NCI-H226 (cell line): ENCODE measurements at regions not wholly inside any gene's neighbourhood (a gene's known extent, or its start where the extent isn't known, plus 50 kb on each side); places are given as distances from the start of the nearest gene placed in this dataset.
"Not testable (repeated sequence)": the region's sequence is repeated elsewhere in the genome, so short reads cannot be mapped to it uniquely, and the experiment has no call there.

Source experiments
- DNase-seq: peaks from one replicate; pipeline ENCODE4 v3.0.0-alpha.2; 2015

- DNase-seq: no peak
Observed at GRCh38 chr5:166726406-166726805, 1565.0 kb upstream of the WWC1 start.

DNA sequence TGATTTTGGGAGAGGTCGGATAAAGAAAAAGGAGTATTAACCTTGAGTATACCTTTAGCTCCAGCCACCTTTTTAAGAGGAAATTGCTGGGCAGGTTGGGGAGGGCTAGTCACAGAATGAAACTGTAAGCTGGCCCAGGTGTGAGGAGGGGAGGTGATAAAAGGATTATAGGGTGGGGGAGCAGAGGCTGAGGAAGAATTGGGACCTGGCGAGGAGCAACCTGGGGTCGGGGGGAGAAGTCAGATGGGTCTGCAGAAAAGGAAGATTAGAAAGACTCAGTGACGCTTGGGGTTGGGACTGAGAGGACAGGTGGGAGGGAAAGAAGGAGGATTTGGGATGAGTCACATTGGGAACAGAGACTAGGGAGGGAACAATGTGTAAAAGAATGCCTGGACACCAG lies 1548.5 kb upstream of the WWC1 start:
- DNase-seq: not testable (repeated sequence)

DNA sequence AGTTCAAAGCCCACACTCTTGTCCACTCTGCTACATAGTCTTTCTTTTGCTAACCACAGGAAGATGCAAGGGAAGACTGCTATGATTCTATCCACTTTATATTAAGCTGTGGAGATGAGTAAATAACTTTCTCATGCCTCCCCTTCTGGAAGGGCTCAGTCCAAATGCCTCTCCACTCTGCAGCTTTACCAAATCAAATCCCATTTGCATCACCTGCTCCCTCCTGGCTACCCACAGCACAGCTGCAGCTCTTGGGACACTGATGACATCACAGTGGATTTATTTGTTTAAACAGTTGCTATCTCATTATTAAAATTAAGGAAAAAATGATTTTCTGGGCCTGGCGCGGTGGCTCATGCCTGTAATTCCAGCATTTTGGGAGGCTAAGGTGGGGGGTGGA lies 1544.9 kb upstream of the WWC1 start:
- DNase-seq: no peak

- no peak for DNase-seq
Observed at GRCh38 chr5:166750376-166750775, 1541.1 kb upstream of the WWC1 start.

GRCh38 chr5:166758151-166758550 lies 1533.3 kb upstream of the WWC1 start:
- peak; percentile 12 for DNase-seq

DNA sequence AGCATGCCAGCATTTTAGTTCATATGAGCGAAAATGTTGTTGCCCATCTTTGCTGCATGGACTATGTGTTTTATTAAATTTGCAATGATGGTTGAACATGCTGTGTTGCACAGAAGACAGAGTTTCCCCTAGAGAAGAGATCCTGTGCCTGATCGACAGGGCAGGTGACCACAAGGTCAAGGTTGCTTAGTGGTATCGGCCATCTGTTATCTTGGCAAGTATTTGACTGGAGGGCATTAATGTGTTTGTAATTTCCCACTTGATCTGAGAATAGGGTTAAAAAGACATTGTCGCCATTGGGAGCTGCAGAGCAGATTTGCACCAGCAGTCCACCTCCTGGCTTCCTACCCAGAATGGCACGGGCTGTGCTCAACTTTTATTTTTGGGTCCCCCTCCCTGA lies 1523.6 kb upstream of the WWC1 start:
- no peak for DNase-seq

DNA sequence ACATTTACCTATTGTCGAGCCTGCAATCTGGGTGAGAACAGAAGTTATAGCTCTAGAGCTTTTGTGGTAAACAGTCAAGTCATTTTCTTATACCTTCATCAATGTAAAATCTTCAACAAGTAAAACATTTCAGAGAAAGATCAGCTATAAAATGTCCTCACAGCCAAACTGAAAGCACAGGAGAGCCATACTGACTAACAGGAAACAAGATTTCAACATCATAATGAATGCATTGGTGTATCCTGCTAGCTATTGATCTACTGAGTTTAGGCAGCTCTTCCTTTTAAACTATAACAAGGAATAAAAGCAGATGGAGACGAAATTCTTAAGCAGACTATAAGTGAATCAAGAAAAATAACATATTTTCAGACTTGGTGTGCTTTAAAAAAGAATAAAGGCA lies 1522.9 kb upstream of the WWC1 start:
- no peak for DNase-seq

DNA sequence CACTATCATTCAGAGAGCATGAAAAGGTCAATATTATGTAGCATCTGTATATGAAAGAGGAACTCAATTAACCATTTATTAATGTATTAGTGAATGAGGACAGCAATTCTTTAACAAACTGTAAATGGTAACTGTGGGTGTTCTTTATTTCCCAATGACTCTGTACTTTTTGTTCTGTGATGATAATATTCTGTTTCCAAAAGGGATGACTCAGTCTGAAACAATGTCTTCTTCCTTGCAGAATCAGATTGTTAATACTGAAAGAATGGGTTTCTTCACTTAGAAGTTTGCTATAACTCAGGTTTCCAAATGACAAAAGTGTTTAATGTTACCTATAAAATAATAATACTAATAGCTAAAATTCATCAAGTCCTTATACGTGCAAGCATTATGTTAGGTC lies 1518.7 kb upstream of the WWC1 start:
- DNase-seq: peak; percentile 68

GRCh38 chr5:166781737-166782136 lies 1509.7 kb upstream of the WWC1 start:
- no peak for DNase-seq

GRCh38 chr5:166784545-166785078 lies 1506.8 kb upstream of the WWC1 start:
- DNase-seq: no peak

GRCh38 chr5:166786178-166786577 lies 1505.3 kb upstream of the WWC1 start:
- DNase-seq: no peak

DNA sequence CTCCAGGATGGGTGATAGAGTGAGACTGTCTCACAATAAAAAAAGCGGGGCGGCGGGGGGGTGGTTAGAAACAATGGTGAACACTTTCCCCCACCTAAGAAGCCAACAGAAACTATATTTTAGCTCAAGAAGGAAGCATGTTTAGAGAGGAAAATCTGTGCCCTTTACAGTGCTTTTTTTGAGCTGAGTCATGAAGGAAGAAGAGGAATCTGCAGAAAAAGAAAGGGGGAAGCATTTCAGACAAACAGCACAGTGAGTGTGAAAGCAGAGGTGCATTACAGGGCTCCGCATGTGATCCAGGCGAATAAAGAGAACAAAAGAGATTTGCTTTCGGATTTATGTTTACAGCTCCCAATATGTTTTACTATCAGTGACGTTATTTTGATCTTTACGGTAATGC lies 1504.6 kb upstream of the WWC1 start:
- DNase-seq: no peak

GRCh38 chr5:166788050-166788449 lies 1503.4 kb upstream of the WWC1 start:
- no peak for DNase-seq

DNA sequence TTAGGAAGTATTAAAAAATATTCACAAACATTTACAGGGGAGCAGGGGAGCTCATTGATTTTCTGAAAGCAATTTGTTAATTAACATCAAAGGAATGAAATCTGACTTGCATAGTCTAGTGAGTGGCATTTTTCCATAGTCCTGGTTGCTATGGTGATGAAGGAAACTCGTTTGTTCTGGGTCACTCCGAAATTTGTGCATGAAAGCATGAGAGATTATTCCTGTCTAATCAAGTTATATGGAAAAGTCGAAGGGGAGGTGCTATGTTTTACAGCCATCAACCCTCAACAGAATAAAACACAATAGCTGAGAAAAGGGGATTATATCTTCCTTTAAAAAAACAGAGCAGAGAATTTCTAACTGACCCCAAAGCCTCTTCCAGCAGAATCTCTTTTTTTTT lies 1495.7 kb upstream of the WWC1 start:
- DNase-seq: no peak

DNA sequence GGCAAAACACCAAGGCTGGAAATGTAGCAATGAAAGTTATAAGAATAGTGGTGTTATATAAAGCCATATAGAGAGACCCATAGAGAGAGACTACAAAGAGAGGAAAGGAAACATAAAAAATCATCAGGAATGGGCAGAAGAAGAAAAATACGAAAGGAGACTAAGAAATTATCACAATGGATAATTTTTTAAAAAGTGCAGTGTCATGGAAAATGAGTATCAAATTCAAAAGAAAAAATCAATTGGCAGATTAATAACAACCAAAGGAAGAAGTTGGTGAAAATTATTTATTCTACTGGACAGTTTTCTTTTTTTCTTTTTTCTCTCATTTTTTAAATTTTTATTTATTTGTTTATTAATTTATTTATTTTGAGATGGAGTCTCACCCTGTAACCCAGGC lies 1488.4 kb upstream of the WWC1 start:
- DNase-seq: no peak

- DNase-seq: not testable (repeated sequence)
Observed at GRCh38 chr5:166804223-166804622, 1487.2 kb upstream of the WWC1 start.

DNA sequence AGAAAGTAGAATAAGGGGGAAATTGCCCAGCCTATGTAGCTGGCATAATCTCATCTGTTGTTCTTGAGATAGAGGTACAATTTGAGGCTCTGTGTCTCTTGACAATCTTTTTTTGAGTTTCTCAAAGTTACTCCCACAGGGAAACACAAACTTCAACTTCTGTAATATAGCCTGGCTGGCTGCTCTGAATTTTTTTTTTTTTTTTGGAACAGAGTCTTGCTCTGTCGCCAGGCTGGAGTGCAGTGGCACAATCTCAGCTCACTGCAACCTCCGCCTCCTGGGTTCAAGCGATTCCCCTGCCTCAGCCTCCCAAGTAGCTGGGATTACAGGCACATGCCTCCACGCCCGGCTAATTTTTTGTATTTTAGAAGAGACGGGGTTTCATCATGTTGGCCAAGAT lies 1486.8 kb upstream of the WWC1 start:
- not testable (repeated sequence) for DNase-seq

GRCh38 chr5:166810093-166810658 lies 1481.3 kb upstream of the WWC1 start:
- DNase-seq: not testable (repeated sequence)

DNA sequence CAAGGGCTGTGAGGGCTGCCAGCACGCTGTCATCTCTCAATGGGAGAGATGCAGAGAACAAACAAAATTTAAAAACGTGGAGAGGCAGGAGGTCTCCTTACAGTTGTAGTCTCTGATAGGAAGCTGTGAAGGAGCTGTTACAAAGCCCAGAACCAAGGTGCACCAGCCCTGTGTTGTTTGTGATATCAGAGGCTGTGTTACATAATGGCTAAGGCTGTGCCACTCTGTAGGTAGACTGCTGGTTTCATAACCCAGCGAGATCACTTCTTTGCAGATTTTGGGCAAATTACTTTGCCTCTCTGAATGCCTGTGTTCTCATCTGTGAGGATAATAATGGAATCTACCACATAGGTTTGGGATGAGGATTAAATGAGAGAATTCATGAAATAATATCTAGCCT lies 1480.7 kb upstream of the WWC1 start:
- DNase-seq: no peak

GRCh38 chr5:166823360-166823759 lies 1468.1 kb upstream of the WWC1 start:
- no peak for DNase-seq

DNA sequence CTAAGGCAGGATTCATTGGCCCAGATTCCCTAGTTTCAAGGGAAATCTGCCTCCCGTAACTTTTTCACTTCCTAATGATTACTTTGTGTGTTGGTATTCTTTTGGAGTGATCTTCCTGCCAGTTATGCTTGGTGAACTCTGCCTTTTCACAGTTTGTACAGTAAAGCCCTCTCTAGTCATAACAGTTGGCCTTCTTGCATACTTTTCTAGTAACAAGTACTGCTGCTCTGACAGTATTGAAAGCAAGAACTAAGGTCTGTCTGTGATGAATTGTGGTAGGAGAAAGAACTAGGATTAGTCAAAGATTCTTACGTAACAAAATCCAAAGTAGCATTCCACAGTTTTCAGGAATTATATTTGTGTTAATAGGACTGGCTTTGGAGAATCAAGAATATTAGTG lies 1457.2 kb upstream of the WWC1 start:
- DNase-seq: no peak

GRCh38 chr5:166845044-166845443 lies 1446.4 kb upstream of the WWC1 start:
- peak; percentile 17 for DNase-seq

DNA sequence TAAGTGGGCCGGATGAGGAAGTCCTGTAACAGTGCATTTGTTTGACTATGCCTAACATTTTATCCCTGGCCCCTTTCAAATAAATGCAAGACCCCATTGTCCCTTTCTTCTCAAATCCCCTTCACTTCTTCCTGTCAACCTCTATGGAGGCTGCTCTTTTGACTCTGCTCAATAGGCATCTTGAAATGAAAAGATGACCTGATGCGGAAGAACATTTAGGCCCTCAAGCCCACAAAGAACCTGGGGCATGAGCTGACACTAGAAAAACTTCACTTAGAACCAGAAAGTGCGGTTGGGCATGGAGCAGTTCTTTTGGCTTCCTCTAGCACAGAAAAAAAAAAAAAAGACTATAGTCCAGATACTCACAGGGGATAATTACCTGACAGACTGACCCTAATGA lies 1434.7 kb upstream of the WWC1 start:
- no peak for DNase-seq

GRCh38 chr5:166860426-166860825 lies 1431.0 kb upstream of the WWC1 start:
- no peak for DNase-seq

GRCh38 chr5:166862581-166862980 lies 1428.9 kb upstream of the WWC1 start:
- DNase-seq: no peak

DNA sequence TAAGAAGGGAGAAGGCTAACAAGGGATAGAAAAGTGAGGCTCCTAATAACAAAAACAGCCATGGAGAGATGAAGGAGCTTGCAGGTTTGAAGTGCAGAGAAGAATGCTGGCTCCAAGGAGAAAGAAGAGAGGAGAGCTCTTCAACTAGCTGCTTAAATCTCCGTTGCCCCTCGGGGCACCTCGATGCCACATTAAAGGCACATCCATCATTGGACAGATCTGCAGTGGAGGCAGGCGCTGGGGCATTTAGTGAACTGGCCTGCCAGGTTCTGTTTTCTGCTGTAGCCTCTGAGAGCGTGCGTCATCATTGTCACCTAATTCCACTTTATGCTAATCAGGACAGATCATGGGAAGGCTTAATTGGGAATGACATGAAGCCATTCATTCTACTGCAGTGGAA lies 1426.2 kb upstream of the WWC1 start:
- no peak for DNase-seq
